ENCODE measurements at regions not wholly inside any gene's neighbourhood (a gene's known extent, or its start where the extent isn't known, plus 50 kb on each side); places are given as distances from the start of the nearest gene placed in this dataset.
"Not testable (repeated sequence)": the region's sequence is repeated elsewhere in the genome, so short reads cannot be mapped to it uniquely, and the experiment has no call there.

DNA sequence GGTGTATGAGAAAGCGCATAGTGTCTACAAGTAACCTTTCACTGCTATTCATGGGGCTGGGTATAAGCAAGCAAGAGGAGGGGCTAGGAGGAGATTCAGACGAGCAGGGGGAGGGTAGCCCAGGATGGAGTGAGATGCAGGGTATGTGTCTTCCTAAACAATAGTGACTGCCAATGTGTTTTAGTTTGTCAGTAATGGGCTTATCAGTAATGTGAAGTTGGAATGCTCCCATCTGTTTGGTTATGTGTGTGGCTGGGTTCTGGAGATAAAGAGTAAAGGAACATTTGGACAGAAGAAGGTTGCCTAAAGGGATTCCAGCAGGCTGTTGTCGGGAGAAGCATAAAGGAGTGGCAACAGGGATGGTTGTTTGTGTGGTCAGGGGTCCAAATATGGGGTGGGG is 62.7 kb upstream of the EZR start:
- not testable (repeated sequence) for DNase-seq (ENCODE audit: low read depth)

DNA sequence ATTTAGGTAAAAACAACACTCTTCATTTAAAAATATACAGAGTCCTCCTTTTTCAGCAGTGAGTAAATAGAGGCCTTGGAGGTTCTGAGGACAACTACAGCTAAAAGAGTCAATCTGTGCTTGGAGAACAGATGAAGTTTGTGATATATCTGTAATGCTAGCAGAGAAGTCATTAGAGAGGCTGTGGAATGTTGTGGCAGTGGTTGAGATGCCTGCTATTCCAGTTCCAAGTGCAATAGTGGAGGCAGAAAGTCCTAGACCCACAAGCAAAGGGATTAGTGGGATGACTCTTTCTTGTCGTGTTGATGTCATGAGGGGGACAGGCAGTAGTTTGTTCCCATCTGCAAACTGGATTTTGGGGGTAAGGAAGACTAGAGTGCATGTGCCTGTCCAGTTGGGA is 62.1 kb upstream of the EZR start:
- not testable (repeated sequence) for DNase-seq (ENCODE audit: low read depth)

DNA sequence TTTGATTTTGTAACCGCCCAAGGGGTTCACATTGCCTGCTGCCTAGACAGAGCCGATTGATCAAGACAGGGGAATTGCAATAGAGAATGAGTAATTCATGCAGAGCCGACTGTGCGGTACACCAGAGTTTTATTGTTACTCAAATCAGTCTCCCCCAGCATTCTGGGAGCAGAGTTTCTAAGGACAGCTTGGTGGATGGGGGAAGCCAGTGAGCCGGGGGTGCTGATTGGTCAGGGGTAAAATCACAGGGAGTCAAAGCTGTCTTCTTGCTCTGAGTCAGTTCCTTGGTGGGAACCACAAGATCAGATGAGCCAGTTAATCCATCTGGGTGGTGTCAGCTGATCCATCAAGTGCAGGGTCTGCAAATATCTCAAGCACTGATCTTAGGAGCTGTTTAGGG is 60.0 kb upstream of the EZR start:
- no peak for DNase-seq (ENCODE audit: low read depth)

DNA sequence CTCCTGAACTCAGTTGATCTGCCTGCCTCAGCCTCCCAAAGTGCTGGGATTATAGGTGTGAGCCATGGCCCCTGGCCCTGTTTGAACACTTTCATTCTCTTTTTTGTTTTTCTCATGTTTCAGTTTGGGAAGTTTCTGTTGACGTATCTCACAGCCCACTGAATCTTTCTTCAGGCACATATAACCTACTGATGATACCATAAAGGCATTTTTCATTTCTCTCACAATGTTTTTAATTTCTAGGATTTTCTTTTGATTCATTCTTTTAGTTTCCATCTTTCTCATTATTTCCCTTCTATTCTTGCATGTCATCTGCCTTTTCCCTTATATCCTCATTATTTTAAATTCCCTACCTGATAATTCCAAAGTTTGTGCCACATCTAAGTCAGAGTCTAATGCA is 58.5 kb upstream of the EZR start:
- DNase-seq (ENCODE audit: low read depth), result no peak

DNA sequence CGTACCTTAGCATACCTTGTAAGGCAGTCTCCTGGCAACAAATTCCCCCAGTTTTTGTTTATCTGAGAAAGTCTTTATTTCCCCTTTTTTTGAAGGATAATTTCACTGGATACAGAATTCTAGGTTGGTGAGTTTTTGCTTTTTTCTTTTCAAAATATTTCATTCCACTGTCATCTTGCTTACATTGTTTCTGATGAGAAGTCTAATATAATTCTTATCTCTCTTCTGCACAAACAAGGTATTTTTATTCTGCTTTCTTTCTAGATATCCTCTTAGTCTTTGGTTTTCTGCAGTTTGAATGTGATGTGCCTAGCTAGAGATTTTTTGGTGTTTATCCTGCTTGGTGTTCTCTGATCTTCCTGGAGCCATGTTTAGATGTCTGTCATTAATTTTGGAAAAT is 57.7 kb upstream of the EZR start:
- DNase-seq (ENCODE audit: low read depth), result no peak

DNA sequence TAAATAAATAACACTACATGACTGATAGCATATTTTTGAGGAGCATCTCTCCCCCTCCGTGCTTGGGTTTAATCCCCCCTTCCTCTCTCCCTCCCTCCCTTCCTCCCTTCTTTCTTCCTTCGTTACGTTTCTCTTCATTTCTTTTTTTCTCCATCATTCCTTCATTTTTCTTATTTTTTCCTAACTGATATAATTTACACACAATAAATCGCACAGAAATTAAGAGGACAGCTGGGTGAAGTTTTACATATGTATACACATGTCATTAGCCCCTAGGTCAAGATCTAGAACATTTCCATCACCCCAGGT is 51.4 kb upstream of the EZR start:
- no peak for DNase-seq (ENCODE audit: low read depth)

DNA sequence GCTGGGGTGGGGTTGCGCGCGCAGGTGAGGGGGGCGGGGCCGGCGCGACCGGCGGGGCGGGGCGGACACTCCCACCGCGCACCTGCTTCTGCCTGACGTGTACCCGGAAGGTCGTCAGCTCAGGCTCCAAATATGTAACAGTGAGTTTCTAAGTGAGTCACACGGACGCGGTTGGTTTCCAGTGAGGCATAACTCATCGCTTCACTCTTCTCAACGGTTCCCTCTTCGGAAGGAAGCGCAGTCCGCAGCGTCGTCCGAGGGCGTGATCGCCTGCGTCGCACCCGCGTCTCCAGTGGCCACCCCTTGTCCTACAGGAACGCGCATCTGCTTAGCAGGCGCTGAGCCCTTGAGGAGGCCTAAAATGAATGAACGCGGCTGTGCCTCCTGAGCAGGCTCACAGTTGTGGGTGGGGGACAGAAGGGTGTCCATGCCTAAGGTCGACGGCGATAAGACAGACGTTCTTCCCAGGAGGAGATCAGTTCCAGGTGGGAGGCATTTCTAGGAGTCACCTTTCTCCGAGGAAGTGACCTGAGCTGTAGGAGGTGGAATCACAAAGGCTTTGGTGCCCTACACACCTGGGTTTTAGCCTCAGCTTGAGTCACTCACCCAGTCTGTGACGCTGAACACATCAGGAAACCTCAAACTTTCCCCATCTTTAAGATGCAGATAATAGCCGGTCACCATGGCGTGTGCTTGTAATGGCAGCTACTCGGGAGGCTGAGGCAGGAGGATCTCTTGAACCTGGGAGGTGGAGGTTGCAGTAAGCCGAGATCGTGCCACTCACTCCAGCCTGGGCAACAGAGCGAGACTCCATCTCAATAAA is 50.9 kb upstream of the EZR start:
- peak; percentile 64 for DNase-seq (ENCODE audit: low read depth)

DNA sequence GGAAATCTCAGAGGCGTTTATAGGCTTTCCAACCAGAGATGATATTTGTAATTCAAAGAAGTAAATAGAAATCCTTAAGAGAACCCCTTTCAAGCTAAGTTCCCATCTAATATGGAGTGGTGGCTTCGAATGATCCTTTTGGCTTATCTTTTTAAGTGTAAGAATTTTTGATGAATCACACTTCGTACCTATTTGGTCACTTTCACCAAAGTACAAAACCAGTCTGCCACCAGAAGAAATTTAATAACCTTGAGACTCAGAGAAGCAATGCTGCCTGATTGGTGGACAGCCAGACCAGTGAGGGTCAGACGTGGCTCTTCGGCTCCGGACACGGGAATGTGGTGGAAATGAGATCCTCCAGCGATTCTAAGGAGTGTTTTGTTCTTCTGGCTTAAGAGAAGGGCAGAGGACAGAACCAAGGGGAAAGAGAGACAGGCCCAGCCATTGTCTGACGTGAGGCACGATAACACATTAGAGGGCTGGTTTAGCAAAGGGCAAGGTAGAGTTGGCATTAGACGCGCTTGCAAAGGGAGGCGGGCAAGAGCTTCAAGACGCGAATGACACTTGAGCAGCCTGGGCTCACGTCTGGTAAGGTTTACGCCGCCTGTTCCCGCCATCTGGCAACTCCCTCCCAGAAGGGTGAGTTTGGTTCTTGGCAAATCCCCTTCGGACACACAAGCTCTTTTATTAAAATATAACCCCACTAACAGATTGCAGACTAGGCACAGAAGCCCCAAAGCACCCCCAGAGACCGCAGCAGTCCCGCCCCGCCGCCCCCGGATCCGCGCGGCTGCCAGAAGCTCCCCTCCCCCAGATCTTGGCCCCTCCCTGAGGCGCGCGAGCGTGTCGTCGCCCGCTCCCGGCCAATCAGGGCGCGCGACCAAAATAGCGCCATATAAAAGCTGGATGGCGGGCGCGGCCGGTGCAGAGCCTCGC is 50.0 kb upstream of the EZR start:
- DNase-seq (ENCODE audit: low read depth), result peak; percentile 47

All from GM04504 (cell line).